ENCODE measurements at regions not wholly inside any gene's neighbourhood (a gene's known extent, or its start where the extent isn't known, plus 50 kb on each side); places are given as distances from the start of the nearest gene placed in this dataset.

GRCh38 chr2:13193075-13193474 is 476.3 kb downstream of the TRIB2 start:
- TF ChIP-seq REST (IDR thresholded peaks at IDR 0.05; ENCODE audit: insufficient replicate concordance, low read depth) (no peak), CTCF (IDR thresholded peaks at IDR 0.05; ENCODE audit: insufficient read depth, low read length) (no peak), POLR2AphosphoS5 (IDR thresholded peaks at IDR 0.05; ENCODE audit: low read depth) (no peak)
